ENCODE measurements at regions not wholly inside any gene's neighbourhood (a gene's known extent, or its start where the extent isn't known, plus 50 kb on each side); places are given as distances from the start of the nearest gene placed in this dataset.

- Histone ChIP-seq H3K4me3 (no peak overlapping the region), H3K4me1 (ENCODE audit: control insufficient read depth in 1 of 2, low read depth in 2 of 2) (no peaks in the 10 kb centered on the region), H3K27me3 (replicated peaks; ENCODE audit: insufficient read depth) (no peaks in the 10 kb centered on the region), H3K27ac (no peak overlapping the region), H3K36me3 (no peaks in the 10 kb centered on the region), H3K9me3 (no peaks in the 10 kb centered on the region)
- no peak for ATAC-seq (ENCODE audit: insufficient number of reproducible peaks, low FRiP score, low read depth)
- DNase-seq (ENCODE audit: low spot score) = no peak
- TF ChIP-seq CTCF (IDR thresholded peaks at IDR 0.05) = no peak
Observed at GRCh38 chr12:4133636-4134447, 139.7 kb upstream of the CCND2 start.

DNA sequence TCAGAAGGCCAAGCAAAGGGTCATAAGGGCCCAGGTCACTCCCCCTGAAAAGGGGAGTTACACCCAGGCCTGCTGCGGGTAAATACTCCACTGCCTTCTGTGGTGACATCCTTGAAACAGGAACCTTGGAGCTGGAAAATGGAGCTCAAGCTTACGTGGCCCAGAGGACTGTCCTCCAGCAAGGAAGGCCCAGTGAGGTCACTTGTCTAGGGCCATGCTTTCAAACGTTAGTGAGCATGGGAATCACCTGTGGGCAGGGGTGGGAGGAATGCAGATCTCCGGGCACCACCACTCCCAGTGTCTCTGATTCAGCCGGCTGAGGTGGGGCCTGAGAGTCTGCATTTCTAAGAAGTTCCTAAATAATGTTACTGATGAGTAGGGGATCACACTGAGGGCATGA, 140.5 kb upstream of the CCND2 start:
- Histone ChIP-seq H3K9me3 (no peaks in the 10 kb centered on the region), H3K4me1 (ENCODE audit: control insufficient read depth in 1 of 2, low read depth in 2 of 2) (no peaks in the 10 kb centered on the region), H3K36me3 (no peaks in the 10 kb centered on the region), H3K4me3 (no peak overlapping the region), H3K27ac (no peak overlapping the region), H3K27me3 (replicated peaks; ENCODE audit: insufficient read depth) (no peaks in the 10 kb centered on the region)
- no peak for DNase-seq (ENCODE audit: low spot score)
- ATAC-seq (ENCODE audit: insufficient number of reproducible peaks, low FRiP score, low read depth) = no peak
- no peak for TF ChIP-seq CTCF (IDR thresholded peaks at IDR 0.05)

GRCh38 chr12:4121506-4122020, 152.0 kb upstream of the CCND2 start:
- H3K4me1 ChIP-seq (ENCODE audit: control insufficient read depth in 1 of 2, low read depth in 2 of 2) = peaks cover 8 to 13% of the 10 kb centered on the region in 2 donors

GRCh38 chr12:4120316-4120917, 153.1 kb upstream of the CCND2 start:
- Histone ChIP-seq H3K27ac (no peak overlapping the region), H3K4me1 (ENCODE audit: control insufficient read depth in 1 of 2, low read depth in 2 of 2) (peaks cover 13% of the 10 kb centered on the region in 2 donors), H3K36me3 (no peaks in the 10 kb centered on the region), H3K4me3 (no peak overlapping the region), H3K27me3 (replicated peaks; ENCODE audit: insufficient read depth) (no peaks in the 10 kb centered on the region), H3K9me3 (no peaks in the 10 kb centered on the region)
- TF ChIP-seq CTCF (IDR thresholded peaks at IDR 0.05) = no peak
- no peak for DNase-seq (ENCODE audit: low spot score)
- no peak for ATAC-seq (ENCODE audit: insufficient number of reproducible peaks, low FRiP score, low read depth)

More at GRCh38 chr12:4121506-4122020, 152.0 kb upstream of the CCND2 start:
- TF ChIP-seq CTCF (IDR thresholded peaks at IDR 0.05) = no peak
- Histone ChIP-seq H3K9me3 (no peaks in the 10 kb centered on the region), H3K4me3 (no peak overlapping the region), H3K36me3 (no peaks in the 10 kb centered on the region), H3K27ac (no peak overlapping the region), H3K27me3 (replicated peaks; ENCODE audit: insufficient read depth) (no peaks in the 10 kb centered on the region)
- ATAC-seq (ENCODE audit: insufficient number of reproducible peaks, low FRiP score, low read depth) = no peak
- no peak for DNase-seq (ENCODE audit: low spot score)

GRCh38 chr12:4119157-4119761, 154.3 kb upstream of the CCND2 start:
- no peak for TF ChIP-seq CTCF (IDR thresholded peaks at IDR 0.05)
- H3K4me3 ChIP-seq = no peak overlapping the region
- no peak for ATAC-seq (ENCODE audit: insufficient number of reproducible peaks, low FRiP score, low read depth)
- H3K27me3 ChIP-seq (replicated peaks; ENCODE audit: insufficient read depth) = no peaks in the 10 kb centered on the region
- no peak for DNase-seq (ENCODE audit: low spot score)
- no peaks in the 10 kb centered on the region for H3K9me3 ChIP-seq
- no peak overlapping the region for H3K27ac ChIP-seq
- H3K36me3 ChIP-seq = no peaks in the 10 kb centered on the region
- peaks cover 13% of the 10 kb centered on the region in 2 donors for H3K4me1 ChIP-seq (ENCODE audit: control insufficient read depth in 1 of 2, low read depth in 2 of 2)
